Loucy (cell line): ENCODE measurements at regions not wholly inside any gene's neighbourhood (a gene's known extent, or its start where the extent isn't known, plus 50 kb on each side); places are given as distances from the start of the nearest gene placed in this dataset.

Experiments
- H2AFZ ChIP-seq: fragments of 200-600 bp; sonication (generic); 2 replicates; pipeline ENCODE4 v1.6.0; 2016; ENCODE audit warnings: antibody characterized with exemption, mild to moderate bottlenecking, low read length, moderate library complexity
- H3F3A ChIP-seq: fragments of 200-600 bp; 2 replicates; pipeline ENCODE4 v1.6.0; 2016; ENCODE audit warnings: antibody characterized with exemption, low read depth, mild to moderate bottlenecking
- H3K27me3 ChIP-seq: fragments of 200-600 bp; sonication (generic); 2 replicates; pipeline ENCODE4 v1.6.1; 2014; ENCODE audit warnings: low read length, mild to moderate bottlenecking; ENCODE audit not compliant: insufficient read depth, poor library complexity, severe bottlenecking
- H3K36me3 ChIP-seq: fragments of 200-600 bp; sonication (generic); 2 replicates; pipeline ENCODE4 v1.6.1; 2016; ENCODE audit warnings: low read length; ENCODE audit not compliant: insufficient read depth
- H3K4me1 ChIP-seq: fragments of 200-600 bp; sonication (generic); 2 replicates; pipeline ENCODE4 v1.5.1; 2014; ENCODE audit warnings: low read length, mild to moderate bottlenecking; ENCODE audit not compliant: insufficient read depth, poor library complexity, severe bottlenecking
- H3K4me2 ChIP-seq: fragments of 200-600 bp; sonication (generic); 2 replicates; pipeline ENCODE4 v1.6.0; 2014; ENCODE audit warnings: antibody characterized with exemption, low read length, low read depth, mild to moderate bottlenecking; ENCODE audit not compliant: poor library complexity, severe bottlenecking
- H3K4me3 ChIP-seq: fragments of 200-600 bp; sonication (generic); 2 replicates; pipeline ENCODE4 v1.5.1; 2014; ENCODE audit warnings: low read length, mild to moderate bottlenecking, mixed read lengths; ENCODE audit not compliant: poor library complexity, severe bottlenecking
- H3K79me2 ChIP-seq: fragments of 200-600 bp; sonication (generic); 2 replicates; pipeline ENCODE4 v1.6.1; 2014; ENCODE audit warnings: low read length; ENCODE audit not compliant: insufficient read depth
- H3K9ac ChIP-seq: fragments of 200-600 bp; sonication (generic); 2 replicates; pipeline ENCODE4 v1.6.0; 2014; ENCODE audit warnings: mild to moderate bottlenecking, low read depth, low read length, moderate library complexity; ENCODE audit not compliant: poor library complexity, severe bottlenecking
- H3K9me2 ChIP-seq: fragments of 200-600 bp; sonication (generic); replicated peaks from 2 replicates; pipeline ENCODE4 v1.6.1; 2016; ENCODE audit warnings: low read depth, low read length, mixed read lengths
- H3K9me3 ChIP-seq: fragments of 200-600 bp; sonication (generic); 2 replicates; pipeline ENCODE4 v1.6.1; 2014; ENCODE audit warnings: mild to moderate bottlenecking, antibody characterized with exemption, low read length, low read depth; ENCODE audit not compliant: insufficient read depth
- H4K20me1 ChIP-seq: fragments of 200-600 bp; sonication (generic); 2 replicates; pipeline ENCODE4 v1.6.0; 2014; ENCODE audit warnings: antibody characterized with exemption, low read length, mild to moderate bottlenecking; ENCODE audit not compliant: insufficient read depth, poor library complexity, severe bottlenecking
- CTCF ChIP-seq: fragments of 200-600 bp; sonication (generic); conservative IDR thresholded peaks from 2 replicates; pipeline ENCODE4 v1.5.1; 2014; ENCODE audit warnings: mild to moderate bottlenecking, antibody characterized with exemption, low read length
- EZH2phosphoT487 ChIP-seq: fragments of 200-600 bp; IDR thresholded peaks from 2 replicates; pipeline ENCODE4 v1.6.1; 2018; ENCODE audit warnings: antibody characterized with exemption, mild to moderate bottlenecking, moderate library complexity, borderline replicate concordance

DNA sequence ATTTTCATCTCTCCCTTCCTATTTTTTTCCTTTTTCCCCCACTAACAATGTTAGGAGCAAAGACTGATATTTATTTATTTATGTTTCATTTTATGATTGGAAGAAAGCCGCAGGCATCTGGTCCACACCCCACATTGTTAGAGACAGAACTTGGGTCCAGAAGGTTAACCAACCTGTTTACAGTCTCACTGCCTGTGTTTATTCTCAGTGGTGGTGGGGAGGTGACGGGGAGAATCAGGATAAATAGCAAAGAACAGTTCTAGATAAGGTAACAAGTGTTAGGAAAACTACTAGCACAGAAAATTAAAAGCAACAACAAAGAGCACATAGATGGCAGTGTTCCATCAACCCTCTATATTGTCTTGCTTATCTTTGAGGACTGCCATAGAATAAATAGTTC lies 301.7 kb upstream of the DIPK2B start:
- Histone ChIP-seq H3K4me1 (peaks cover 18% of the 10 kb centered on the region), H3K27me3 (no peaks in the 10 kb centered on the region), H3K4me2 (no peak overlapping the region), H4K20me1 (no peaks in the 10 kb centered on the region), H2AFZ (no peak overlapping the region), H3K36me3 (no peaks in the 10 kb centered on the region), H3K4me3 (no peak overlapping the region), H3K9me2 (no peaks in the 10 kb centered on the region), H3K79me2 (no peaks in the 10 kb centered on the region), H3K9me3 (no peaks in the 10 kb centered on the region), H3K9ac (no peak overlapping the region), H3F3A (no peaks in the 10 kb centered on the region)
- TF ChIP-seq EZH2phosphoT487, result no peak

- no peak overlapping the region for H2AFZ ChIP-seq
- H3K36me3 ChIP-seq, result no peaks in the 10 kb centered on the region
- H3K9me2 ChIP-seq, result no peaks in the 10 kb centered on the region
- H3K4me1 ChIP-seq, result no peaks in the 10 kb centered on the region
- no peaks in the 10 kb centered on the region for H3K79me2 ChIP-seq
- no peak overlapping the region for H3K9ac ChIP-seq
- no peaks in the 10 kb centered on the region for H3K9me3 ChIP-seq
- H3K4me2 ChIP-seq, result no peak overlapping the region
- no peak overlapping the region for H3K4me3 ChIP-seq
- no peaks in the 10 kb centered on the region for H4K20me1 ChIP-seq
- no peaks in the 10 kb centered on the region for H3K27me3 ChIP-seq
- H3F3A ChIP-seq, result no peaks in the 10 kb centered on the region
- TF ChIP-seq CTCF, result no peak
- no peak for TF ChIP-seq EZH2phosphoT487
Observed at GRCh38 chrX:45497290-45497689, 296.6 kb upstream of the DIPK2B start.

GRCh38 chrX:45485719-45486118 lies 285.0 kb upstream of the DIPK2B start:
- no peak overlapping the region for H3K4me2 ChIP-seq
- H3K27me3 ChIP-seq, result no peaks in the 10 kb centered on the region

More at GRCh38 chrX:45485719-45486118, 285.0 kb upstream of the DIPK2B start:
- no peaks in the 10 kb centered on the region for H3K9me3 ChIP-seq
- H4K20me1 ChIP-seq, result no peaks in the 10 kb centered on the region
- no peaks in the 10 kb centered on the region for H3K79me2 ChIP-seq
- H2AFZ ChIP-seq, result no peak overlapping the region
- TF ChIP-seq EZH2phosphoT487 (no peak), CTCF (no peak)
- H3K9ac ChIP-seq, result no peak overlapping the region
- H3K36me3 ChIP-seq, result no peaks in the 10 kb centered on the region
- no peak overlapping the region for H3K4me3 ChIP-seq
- H3F3A ChIP-seq, result no peaks in the 10 kb centered on the region
- no peaks in the 10 kb centered on the region for H3K4me1 ChIP-seq
- no peaks in the 10 kb centered on the region for H3K9me2 ChIP-seq
